ENCODE measurements at regions not wholly inside any gene's neighbourhood (a gene's known extent, or its start where the extent isn't known, plus 50 kb on each side); places are given as distances from the start of the nearest gene placed in this dataset.
A peak's percentile ranks its signal among the peaks of the same experiment; 100 is the strongest.

DNA sequence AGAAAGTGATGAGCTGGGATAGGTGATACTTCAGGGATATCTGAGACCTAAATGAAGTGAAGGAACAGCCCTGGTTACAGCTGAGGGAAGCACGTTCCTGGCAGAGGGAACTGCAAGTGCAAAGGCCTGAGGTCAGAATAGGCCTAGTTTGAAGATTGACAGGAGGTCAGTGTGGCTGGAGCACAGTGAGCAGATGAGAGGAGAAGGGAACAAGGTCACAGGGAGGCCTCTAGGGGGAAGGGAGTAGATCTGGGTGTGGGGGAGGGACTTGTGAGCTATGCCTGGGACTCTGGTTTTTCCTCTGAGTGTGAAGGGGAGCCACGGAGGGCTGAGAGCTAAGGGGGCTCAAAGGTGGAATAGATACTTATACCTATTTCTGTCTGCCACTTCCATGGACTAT is 736.4 kb downstream of the MATN1 start:
- Mint-ChIP-seq H3K36me3 (ENCODE audit: low read depth) (no peaks in the 10 kb centered on the region), H3K27me3 (peaks cover 3% of the 10 kb centered on the region), H3K27ac (no peak overlapping the region), H3K9me3 (no peaks in the 10 kb centered on the region), H3K4me1 (no peaks in the 10 kb centered on the region), H3K4me3 (no peak overlapping the region)
- no peak for DNase-seq
- intact Hi-C loops (cut with micrococcal nuclease): no loop called here

DNA sequence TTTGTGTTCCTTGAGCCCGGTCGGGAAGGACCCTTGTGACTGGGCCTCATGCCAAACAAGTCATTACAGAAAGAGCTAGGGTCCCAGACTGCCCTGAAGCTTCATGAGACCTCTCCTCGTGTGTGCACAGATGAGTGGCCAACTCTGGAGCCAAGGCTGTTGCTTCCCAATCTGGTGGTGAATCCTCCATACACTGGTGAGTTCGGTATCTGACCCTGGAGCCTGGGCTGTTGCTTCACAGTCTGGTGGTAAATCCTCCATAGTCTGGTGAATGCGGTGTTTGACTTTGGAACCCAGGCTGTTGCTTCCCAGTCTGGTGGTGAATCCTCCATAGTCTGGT is 737.8 kb downstream of the MATN1 start:
- no peaks in the 10 kb centered on the region for H3K36me3 Mint-ChIP-seq (ENCODE audit: low read depth)
- intact Hi-C loops (cut with micrococcal nuclease): no loop called here
- no peak overlapping the region for H3K27ac Mint-ChIP-seq
- peaks cover 3% of the 10 kb centered on the region for H3K27me3 Mint-ChIP-seq
- H3K4me3 Mint-ChIP-seq: no peak overlapping the region
- H3K4me1 Mint-ChIP-seq: no peaks in the 10 kb centered on the region
- no peak for DNase-seq
- no peaks in the 10 kb centered on the region for H3K9me3 Mint-ChIP-seq

- no peak for DNase-seq
- Mint-ChIP-seq H3K4me1 (no peaks in the 10 kb centered on the region), H3K4me3 (no peak overlapping the region), H3K27ac (no peak overlapping the region), H3K27me3 (peaks cover 3% of the 10 kb centered on the region), H3K36me3 (ENCODE audit: low read depth) (no peaks in the 10 kb centered on the region), H3K9me3 (no peaks in the 10 kb centered on the region)
- intact Hi-C loops (cut with micrococcal nuclease): no loop called here
Measured at GRCh38 chr1:29984862-29985605, 738.4 kb downstream of the MATN1 start.

DNA sequence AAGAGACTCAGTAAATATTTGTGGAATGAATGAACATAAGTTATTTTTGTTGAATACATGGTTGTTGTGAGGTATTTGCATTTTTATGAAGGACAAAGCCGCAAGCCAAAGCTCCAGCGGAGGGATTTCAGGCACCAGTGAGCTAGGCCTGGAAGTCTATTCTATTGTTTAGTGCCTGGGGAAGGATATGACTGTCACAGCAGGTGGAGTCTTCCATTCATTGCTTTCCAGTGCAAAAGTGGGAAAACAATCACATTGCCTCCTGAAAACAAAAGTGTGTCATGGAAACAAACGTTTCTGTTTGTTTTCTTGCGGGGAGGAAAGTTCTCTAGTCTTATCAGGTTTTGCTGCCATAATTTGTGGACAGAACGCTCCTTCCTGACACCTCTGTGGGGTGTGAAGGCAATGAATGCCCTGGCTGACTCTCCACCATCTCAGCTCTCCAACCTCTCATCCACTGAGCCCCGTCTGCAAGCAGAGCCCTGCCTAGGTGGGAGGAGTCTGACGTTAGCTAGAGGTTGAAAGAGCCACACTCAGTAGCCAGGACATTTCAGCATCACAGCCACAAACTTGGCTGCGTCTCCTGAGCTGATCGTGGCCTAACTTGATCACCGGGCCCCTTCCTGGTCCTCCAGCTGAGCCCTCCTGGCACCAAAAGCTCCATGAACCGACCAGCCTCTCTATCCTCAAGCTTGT is 739.1 kb downstream of the MATN1 start:
- no peak for DNase-seq
- Mint-ChIP-seq H3K9me3 (no peaks in the 10 kb centered on the region), H3K27ac (no peak overlapping the region), H3K36me3 (ENCODE audit: low read depth) (no peaks in the 10 kb centered on the region), H3K4me3 (no peak overlapping the region), H3K27me3 (peaks cover 3% of the 10 kb centered on the region), H3K4me1 (no peaks in the 10 kb centered on the region)
- intact Hi-C loops (cut with micrococcal nuclease): no loop called here

GRCh38 chr1:29983321-29983720 is 740.1 kb downstream of the MATN1 start:
- H3K27me3 Mint-ChIP-seq: peaks cover 3% of the 10 kb centered on the region
- DNase-seq: no peak
- H3K36me3 Mint-ChIP-seq (ENCODE audit: low read depth): no peaks in the 10 kb centered on the region

GRCh38 chr1:29981586-29982239 is 741.7 kb downstream of the MATN1 start:
- no peaks in the 10 kb centered on the region for H3K27me3 Mint-ChIP-seq

More at GRCh38 chr1:29983321-29983720, 740.1 kb downstream of the MATN1 start:
- Mint-ChIP-seq H3K27ac (no peak overlapping the region), H3K4me1 (no peaks in the 10 kb centered on the region), H3K4me3 (no peak overlapping the region), H3K9me3 (no peaks in the 10 kb centered on the region)
- intact Hi-C loops (cut with micrococcal nuclease): no loop called here

GRCh38 chr1:29977550-29977949 is 741.2 kb downstream of the PTPRU start:
- no peak overlapping the region for H3K4me3 Mint-ChIP-seq
- no peaks in the 10 kb centered on the region for H3K27me3 Mint-ChIP-seq
- H3K4me1 Mint-ChIP-seq: no peaks in the 10 kb centered on the region
- no peak for DNase-seq
- peaks cover 4% of the 10 kb centered on the region for H3K9me3 Mint-ChIP-seq
- no peaks in the 10 kb centered on the region for H3K36me3 Mint-ChIP-seq (ENCODE audit: low read depth)
- intact Hi-C loops (cut with micrococcal nuclease): no loop called here
- no peak overlapping the region for H3K27ac Mint-ChIP-seq

More at GRCh38 chr1:29981586-29982239, 741.7 kb downstream of the MATN1 start:
- H3K4me3 Mint-ChIP-seq: no peak overlapping the region
- no peaks in the 10 kb centered on the region for H3K9me3 Mint-ChIP-seq
- DNase-seq: no peak
- H3K27ac Mint-ChIP-seq: no peak overlapping the region
- no peaks in the 10 kb centered on the region for H3K4me1 Mint-ChIP-seq
- no peaks in the 10 kb centered on the region for H3K36me3 Mint-ChIP-seq (ENCODE audit: low read depth)
- intact Hi-C loops (cut with micrococcal nuclease): no loop called here

GRCh38 chr1:29975036-29975694 is 738.8 kb downstream of the PTPRU start:
- H3K27ac Mint-ChIP-seq: no peak overlapping the region
- H3K36me3 Mint-ChIP-seq (ENCODE audit: low read depth): no peaks in the 10 kb centered on the region

DNA sequence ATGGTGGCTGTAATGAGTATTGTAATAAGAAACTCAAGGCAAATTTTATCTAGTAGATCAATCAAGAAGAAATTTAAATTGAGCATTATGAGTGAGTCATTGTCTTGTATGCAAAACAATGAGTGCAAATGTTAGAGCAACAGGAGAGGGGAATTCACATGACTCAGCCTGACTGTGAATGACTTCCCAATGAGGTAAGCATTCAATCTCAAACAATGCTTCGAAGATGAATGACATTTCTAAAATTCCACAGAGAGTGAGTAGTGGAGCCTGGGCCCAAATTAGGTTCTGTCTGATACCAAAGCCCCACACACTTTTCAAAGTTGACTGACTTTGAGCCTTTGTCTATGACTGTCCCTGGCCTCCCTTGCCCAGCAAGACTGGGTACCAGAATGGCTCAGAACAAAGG is 738.0 kb downstream of the PTPRU start:
- no peaks in the 10 kb centered on the region for H3K4me1 Mint-ChIP-seq
- intact Hi-C loops (cut with micrococcal nuclease): no loop called here
- peaks cover 4% of the 10 kb centered on the region for H3K9me3 Mint-ChIP-seq
- H3K27me3 Mint-ChIP-seq: no peaks in the 10 kb centered on the region
- no peak for DNase-seq
- H3K36me3 Mint-ChIP-seq (ENCODE audit: low read depth): no peaks in the 10 kb centered on the region
- no peak overlapping the region for H3K4me3 Mint-ChIP-seq
- no peak overlapping the region for H3K27ac Mint-ChIP-seq

More at GRCh38 chr1:29975036-29975694, 738.8 kb downstream of the PTPRU start:
- DNase-seq: peak; percentile 71
- Mint-ChIP-seq H3K27me3 (no peaks in the 10 kb centered on the region), H3K9me3 (peaks cover 4% of the 10 kb centered on the region), H3K4me1 (no peaks in the 10 kb centered on the region), H3K4me3 (no peak overlapping the region)
- intact Hi-C loops (cut with micrococcal nuclease): no loop called here

DNA sequence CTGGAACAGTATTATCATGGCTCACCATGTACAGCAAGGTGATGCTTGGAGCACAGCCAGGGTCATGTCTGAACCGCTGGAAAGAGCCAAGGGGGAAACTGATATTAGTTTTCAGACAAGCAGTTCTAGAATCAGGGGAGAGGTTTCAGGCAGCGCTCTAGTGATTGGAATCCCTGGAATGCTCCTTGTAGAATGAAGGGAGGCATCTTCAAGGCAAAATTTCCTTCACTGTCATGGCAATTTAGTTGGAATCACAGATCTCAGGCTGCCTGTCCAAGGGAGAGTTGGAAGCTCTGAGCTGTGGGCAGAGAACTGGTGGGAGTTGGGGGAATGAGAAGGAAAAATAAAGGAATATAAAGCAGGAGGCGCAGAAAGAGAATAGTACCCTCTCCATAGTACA is 737.1 kb downstream of the PTPRU start:
- Mint-ChIP-seq H3K4me3 (no peak overlapping the region), H3K9me3 (peaks cover 4% of the 10 kb centered on the region), H3K36me3 (ENCODE audit: low read depth) (no peaks in the 10 kb centered on the region), H3K4me1 (no peaks in the 10 kb centered on the region), H3K27ac (no peak overlapping the region), H3K27me3 (no peaks in the 10 kb centered on the region)
- no peak for DNase-seq
- intact Hi-C loops (cut with micrococcal nuclease): no loop called here

- H3K9me3 Mint-ChIP-seq: peaks cover 4% of the 10 kb centered on the region
- H3K4me3 Mint-ChIP-seq: no peak overlapping the region
- H3K36me3 Mint-ChIP-seq (ENCODE audit: low read depth): no peaks in the 10 kb centered on the region
- no peaks in the 10 kb centered on the region for H3K27me3 Mint-ChIP-seq
- DNase-seq: no peak
- intact Hi-C loops (cut with micrococcal nuclease): no loop called here
- H3K27ac Mint-ChIP-seq: no peak overlapping the region
- H3K4me1 Mint-ChIP-seq: no peaks in the 10 kb centered on the region
Measured at GRCh38 chr1:29972421-29973053, 736.2 kb downstream of the PTPRU start.

GRCh38 chr1:29971703-29972102 is 735.4 kb downstream of the PTPRU start:
- Mint-ChIP-seq H3K4me3 (no peak overlapping the region), H3K9me3 (peaks cover 4% of the 10 kb centered on the region), H3K4me1 (no peaks in the 10 kb centered on the region), H3K27me3 (no peaks in the 10 kb centered on the region), H3K36me3 (ENCODE audit: low read depth) (no peaks in the 10 kb centered on the region), H3K27ac (no peak overlapping the region)
- DNase-seq: no peak
- intact Hi-C loops (cut with micrococcal nuclease): no loop called here

- H3K27ac Mint-ChIP-seq: no peak overlapping the region
- no peaks in the 10 kb centered on the region for H3K27me3 Mint-ChIP-seq
- DNase-seq: no peak
- no peak overlapping the region for H3K4me3 Mint-ChIP-seq
- H3K36me3 Mint-ChIP-seq (ENCODE audit: low read depth): no peaks in the 10 kb centered on the region
- no peaks in the 10 kb centered on the region for H3K4me1 Mint-ChIP-seq
- peaks cover 4% of the 10 kb centered on the region for H3K9me3 Mint-ChIP-seq
- intact Hi-C loops (cut with micrococcal nuclease): no loop called here
Measured at GRCh38 chr1:29970747-29971325, 734.5 kb downstream of the PTPRU start.

Data from activated CD4-positive, alpha-beta T cell treated with anti-CD3 and anti-CD28 coated beads, Interleukin-2, amount 10 ng/mL, durations not matched to agents 24 days and 14 days (primary cell).